Immature natural killer cell (primary cell): ENCODE measurements at regions not wholly inside any gene's neighbourhood (a gene's known extent, or its start where the extent isn't known, plus 50 kb on each side); places are given as distances from the start of the nearest gene placed in this dataset.
"Not testable (repeated sequence)": the region's sequence is repeated elsewhere in the genome, so short reads cannot be mapped to it uniquely, and the experiment has no call there.

Experiments
- DNase-seq, 3 donors: peaks; one replicate each; pipeline ENCODE4 v3.0.0; 2022; ENCODE audit warnings: mixed read lengths in 1 of 3
- H3K27ac Mint-ChIP-seq, 6 donors: one replicate each; pipeline ENCODE4 v1.8.0; 2020; ENCODE audit warnings: mixed read lengths in 6 of 6, mild to moderate bottlenecking in 5 of 6, inconsistent platforms in 4 of 6, moderate library complexity in 3 of 6
- H3K27me3 Mint-ChIP-seq, 3 donors: one replicate each; pipeline ENCODE4 v1.8.0; 2020 to 2021; ENCODE audit warnings: low read depth in 3 of 3, mild to moderate bottlenecking in 3 of 3, mixed read lengths in 3 of 3, moderate library complexity in 3 of 3, inconsistent platforms in 1 of 3
- H3K36me3 Mint-ChIP-seq, 3 donors: one replicate each; pipeline ENCODE4 v1.8.0; 2020; ENCODE audit warnings: mixed read lengths in 3 of 3, inconsistent platforms in 2 of 3, mild to moderate bottlenecking in 2 of 3
- H3K4me1 Mint-ChIP-seq, 2 donors: one replicate each; pipeline ENCODE4 v1.8.0; 2020; ENCODE audit warnings: inconsistent platforms in 2 of 2, mild to moderate bottlenecking in 2 of 2, mixed read lengths in 2 of 2, moderate library complexity in 1 of 2
- H3K4me3 Mint-ChIP-seq, 5 donors: one replicate each; pipeline ENCODE4 v1.8.0; 2020; ENCODE audit warnings: mild to moderate bottlenecking in 5 of 5, mixed read lengths in 5 of 5, inconsistent platforms in 3 of 5, moderate library complexity in 3 of 5
- H3K9me3 Mint-ChIP-seq, 6 donors: one replicate each; pipeline ENCODE4 v1.8.0; 2020; ENCODE audit warnings: mild to moderate bottlenecking in 6 of 6, mixed read lengths in 6 of 6, inconsistent platforms in 4 of 6, moderate library complexity in 3 of 6

- no peak for DNase-seq
- Mint-ChIP-seq H3K27ac (no peak overlapping the region), H3K4me1 (no peaks in the 10 kb centered on the region), H3K36me3 (no peaks in the 10 kb centered on the region), H3K27me3 (peaks cover 3 to 15% (median 10%) of the 10 kb centered on the region in 3 donors), H3K9me3 (no peaks in the 10 kb centered on the region), H3K4me3 (no peak overlapping the region)
Measured at GRCh38 chr22:26952004-26952403, 294.6 kb downstream of the MIAT start.

GRCh38 chr22:26952451-26953011 lies 295.1 kb downstream of the MIAT start:
- H3K36me3 Mint-ChIP-seq, result no peaks in the 10 kb centered on the region

GRCh38 chr22:26953012-26953883 lies 295.9 kb downstream of the MIAT start:
- no peak for DNase-seq
- H3K27me3 Mint-ChIP-seq, result peaks cover 6 to 12% (median 10%) of the 10 kb centered on the region in 3 donors
- no peaks in the 10 kb centered on the region for H3K4me1 Mint-ChIP-seq
- H3K36me3 Mint-ChIP-seq, result no peaks in the 10 kb centered on the region
- H3K27ac Mint-ChIP-seq, result no peak overlapping the region
- no peaks in the 10 kb centered on the region for H3K9me3 Mint-ChIP-seq
- H3K4me3 Mint-ChIP-seq, result no peak overlapping the region

More at GRCh38 chr22:26952451-26953011, 295.1 kb downstream of the MIAT start:
- no peaks in the 10 kb centered on the region for H3K4me1 Mint-ChIP-seq
- DNase-seq, result no peak
- H3K4me3 Mint-ChIP-seq, result no peak overlapping the region
- no peak overlapping the region for H3K27ac Mint-ChIP-seq
- no peaks in the 10 kb centered on the region for H3K9me3 Mint-ChIP-seq
- peaks cover 3 to 12% (median 10%) of the 10 kb centered on the region in 3 donors for H3K27me3 Mint-ChIP-seq

GRCh38 chr22:26956371-26956770 lies 299.0 kb downstream of the MIAT start:
- H3K4me3 Mint-ChIP-seq, result no peak overlapping the region
- no peaks in the 10 kb centered on the region for H3K4me1 Mint-ChIP-seq
- no peaks in the 10 kb centered on the region for H3K36me3 Mint-ChIP-seq
- peaks cover 4 to 14% (median 10%) of the 10 kb centered on the region in 3 donors for H3K27me3 Mint-ChIP-seq
- no peaks in the 10 kb centered on the region for H3K9me3 Mint-ChIP-seq
- no peak for DNase-seq
- H3K27ac Mint-ChIP-seq, result no peak overlapping the region

GRCh38 chr22:26957176-26957575 lies 299.8 kb downstream of the MIAT start:
- Mint-ChIP-seq H3K27ac (no peak overlapping the region), H3K36me3 (no peaks in the 10 kb centered on the region), H3K4me1 (no peaks in the 10 kb centered on the region), H3K9me3 (no peaks in the 10 kb centered on the region), H3K4me3 (no peak overlapping the region), H3K27me3 (peaks cover 7 to 12% (median 8%) of the 10 kb centered on the region in 3 donors)
- no peak for DNase-seq

GRCh38 chr22:26957897-26958296 lies 300.5 kb downstream of the MIAT start:
- Mint-ChIP-seq H3K4me3 (no peak overlapping the region), H3K27me3 (peaks cover 5 to 8% (median 6%) of the 10 kb centered on the region in 3 donors), H3K27ac (no peak overlapping the region), H3K36me3 (no peaks in the 10 kb centered on the region), H3K9me3 (no peaks in the 10 kb centered on the region), H3K4me1 (no peaks in the 10 kb centered on the region)
- no peak for DNase-seq

- Mint-ChIP-seq H3K4me1 (no peaks in the 10 kb centered on the region), H3K9me3 (no peaks in the 10 kb centered on the region), H3K36me3 (no peaks in the 10 kb centered on the region)
Measured at GRCh38 chr22:26958378-26958777, 301.0 kb downstream of the MIAT start.

GRCh38 chr22:26964642-26965041 lies 307.3 kb downstream of the MIAT start:
- no peaks in the 10 kb centered on the region for H3K4me1 Mint-ChIP-seq
- no peak overlapping the region for H3K4me3 Mint-ChIP-seq
- no peak overlapping the region for H3K27ac Mint-ChIP-seq
- peaks cover 0 to 7% (median 0%) of the 10 kb centered on the region in 6 donors for H3K9me3 Mint-ChIP-seq
- peaks cover 0 to 8% (median 0%) of the 10 kb centered on the region in 3 donors for H3K36me3 Mint-ChIP-seq
- peaks cover 2 to 5% (median 3%) of the 10 kb centered on the region in 3 donors for H3K27me3 Mint-ChIP-seq
- DNase-seq, result no peak

More at GRCh38 chr22:26958378-26958777, 301.0 kb downstream of the MIAT start:
- Mint-ChIP-seq H3K4me3 (no peak overlapping the region), H3K27me3 (peaks cover 5 to 8% (median 6%) of the 10 kb centered on the region in 3 donors), H3K27ac (no peak overlapping the region)
- no peak for DNase-seq

GRCh38 chr22:26967282-26967681 lies 309.9 kb downstream of the MIAT start:
- Mint-ChIP-seq H3K4me3 (no peak overlapping the region), H3K9me3 (peaks cover 0 to 7% (median 0%) of the 10 kb centered on the region in 6 donors), H3K27me3 (peaks cover 2 to 9% (median 3%) of the 10 kb centered on the region in 3 donors), H3K4me1 (no peaks in the 10 kb centered on the region), H3K36me3 (peaks cover 0 to 8% (median 0%) of the 10 kb centered on the region in 3 donors), H3K27ac (no peak overlapping the region)
- no peak for DNase-seq

GRCh38 chr22:26968859-26969523 lies 311.6 kb downstream of the MIAT start:
- peaks cover 0 to 8% (median 0%) of the 10 kb centered on the region in 3 donors for H3K36me3 Mint-ChIP-seq
- peaks cover 0 to 7% (median 0%) of the 10 kb centered on the region in 6 donors for H3K9me3 Mint-ChIP-seq
- no peak overlapping the region for H3K4me3 Mint-ChIP-seq

GRCh38 chr22:26970809-26971394 lies 313.5 kb downstream of the MIAT start:
- Mint-ChIP-seq H3K9me3 (peaks cover 0 to 2% (median 0%) of the 10 kb centered on the region in 6 donors), H3K4me3 (no peak overlapping the region), H3K27me3 (peaks cover 0 to 11% (median 3%) of the 10 kb centered on the region in 3 donors), H3K27ac (no peak overlapping the region), H3K36me3 (no peaks in the 10 kb centered on the region), H3K4me1 (no peaks in the 10 kb centered on the region)
- DNase-seq, result no peak

More at GRCh38 chr22:26968859-26969523, 311.6 kb downstream of the MIAT start:
- H3K27ac Mint-ChIP-seq, result no peak overlapping the region
- no peaks in the 10 kb centered on the region for H3K4me1 Mint-ChIP-seq
- H3K27me3 Mint-ChIP-seq, result peaks cover 3 to 9% (median 5%) of the 10 kb centered on the region in 3 donors
- no peak for DNase-seq

- Mint-ChIP-seq H3K27ac (no peak overlapping the region), H3K4me3 (no peak overlapping the region), H3K27me3 (peaks cover 0 to 11% (median 3%) of the 10 kb centered on the region in 3 donors), H3K4me1 (no peaks in the 10 kb centered on the region), H3K9me3 (no peaks in the 10 kb centered on the region), H3K36me3 (no peaks in the 10 kb centered on the region)
- DNase-seq, result no peak
Measured at GRCh38 chr22:26972286-26972685, 314.9 kb downstream of the MIAT start.

GRCh38 chr22:26972915-26973314 lies 315.5 kb downstream of the MIAT start:
- not testable (repeated sequence) for H3K36me3 Mint-ChIP-seq, H3K4me1 Mint-ChIP-seq, DNase-seq, H3K4me3 Mint-ChIP-seq, H3K9me3 Mint-ChIP-seq, H3K27ac Mint-ChIP-seq
- H3K27me3 Mint-ChIP-seq, result peaks cover 2 to 11% (median 3%) of the 10 kb centered on the region in 3 donors
